ENCODE measurements at regions not wholly inside any gene's neighbourhood (a gene's known extent, or its start where the extent isn't known, plus 50 kb on each side); places are given as distances from the start of the nearest gene placed in this dataset.

- DNase-seq (ENCODE audit: low spot score) = no peak
Observed at GRCh38 chr3:79872483-79872882, 104.7 kb upstream of the ROBO1 start.

GRCh38 chr3:79871656-79872055 is 103.9 kb upstream of the ROBO1 start:
- DNase-seq (ENCODE audit: low spot score) = no peak

- no peak for DNase-seq (ENCODE audit: low spot score)
Observed at GRCh38 chr3:79870313-79870620, 102.5 kb upstream of the ROBO1 start.

- no peak for DNase-seq (ENCODE audit: low spot score)
Observed at GRCh38 chr3:79869461-79870312, 101.9 kb upstream of the ROBO1 start.

- no peak for DNase-seq (ENCODE audit: low spot score)
Observed at GRCh38 chr3:79866162-79866561, 98.4 kb upstream of the ROBO1 start.

GRCh38 chr3:79864077-79864476 is 96.3 kb upstream of the ROBO1 start:
- no peak for DNase-seq (ENCODE audit: low spot score)

- DNase-seq (ENCODE audit: low spot score) = no peak
Observed at GRCh38 chr3:79848876-79849275, 81.1 kb upstream of the ROBO1 start.

- DNase-seq (ENCODE audit: low spot score) = no peak
Observed at GRCh38 chr3:79847928-79848327, 80.1 kb upstream of the ROBO1 start.

- no peak for DNase-seq (ENCODE audit: low spot score)
Observed at GRCh38 chr3:79846148-79846933, 78.5 kb upstream of the ROBO1 start.

- no peak for DNase-seq (ENCODE audit: low spot score)
Observed at GRCh38 chr3:79845546-79845945, 77.7 kb upstream of the ROBO1 start.

GRCh38 chr3:79844176-79844575 is 76.4 kb upstream of the ROBO1 start:
- DNase-seq (ENCODE audit: low spot score) = no peak

- DNase-seq (ENCODE audit: low spot score) = no peak
Observed at GRCh38 chr3:79843180-79843579, 75.4 kb upstream of the ROBO1 start.

- no peak for DNase-seq (ENCODE audit: low spot score)
Observed at GRCh38 chr3:79835701-79836100, 67.9 kb upstream of the ROBO1 start.

- DNase-seq (ENCODE audit: low spot score) = no peak
Observed at GRCh38 chr3:79824166-79824565, 56.4 kb upstream of the ROBO1 start.

- DNase-seq (ENCODE audit: low spot score) = no peak
Observed at GRCh38 chr3:79822076-79822475, 54.3 kb upstream of the ROBO1 start.

GRCh38 chr3:79820089-79820488 is 52.3 kb upstream of the ROBO1 start:
- DNase-seq (ENCODE audit: low spot score) = no peak

- DNase-seq (ENCODE audit: low spot score) = no peak
Observed at GRCh38 chr3:79818015-79818414, 50.2 kb upstream of the ROBO1 start.
